ENCODE measurements at regions not wholly inside any gene's neighbourhood (a gene's known extent, or its start where the extent isn't known, plus 50 kb on each side); places are given as distances from the start of the nearest gene placed in this dataset.
A peak's percentile ranks its signal among the peaks of the same experiment; 100 is the strongest.
"Not testable (repeated sequence)": the region's sequence is repeated elsewhere in the genome, so short reads cannot be mapped to it uniquely, and the experiment has no call there.

DNA sequence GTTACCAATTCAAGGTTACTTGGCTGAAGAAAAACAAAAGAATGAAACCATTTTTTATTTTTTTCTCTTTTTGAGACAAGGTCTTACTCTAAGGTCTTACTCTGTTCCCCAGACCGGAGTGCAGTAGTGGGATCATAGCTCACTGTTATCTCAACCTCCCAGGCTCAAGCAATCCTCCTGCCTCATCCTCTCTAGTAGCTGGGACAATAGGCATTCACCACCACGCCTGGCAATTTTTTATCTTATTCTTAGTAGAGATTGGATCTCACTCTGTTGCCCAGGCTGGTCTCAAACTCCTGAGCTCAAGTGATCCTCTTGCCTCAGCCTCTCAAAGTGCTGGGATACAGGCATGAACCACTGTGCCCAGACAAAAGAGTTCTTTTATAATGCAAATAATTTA is 3732.0 kb upstream of the OR11H1 start:
- DNase-seq, result not testable (repeated sequence)

DNA sequence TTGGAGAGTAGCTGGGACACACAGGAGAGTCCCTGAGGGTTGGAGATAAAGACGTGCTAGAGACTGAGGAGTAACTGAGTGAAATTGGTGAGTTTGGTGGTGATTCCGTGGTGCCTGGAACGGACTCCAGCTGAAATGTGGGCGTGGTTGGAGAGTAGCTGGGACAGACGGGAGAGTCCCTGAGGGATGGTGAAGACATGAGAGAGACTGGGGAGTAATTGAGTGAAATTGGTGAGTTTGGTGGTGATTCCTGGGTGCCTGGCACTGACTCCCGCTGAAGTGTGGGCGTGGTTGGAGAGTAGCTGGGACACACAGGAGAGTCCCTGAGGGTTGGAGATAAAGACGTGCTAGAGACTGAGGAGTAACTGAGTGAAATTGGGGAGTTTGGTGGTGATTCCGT is 3712.5 kb upstream of the OR11H1 start:
- DNase-seq, result not testable (repeated sequence)

DNA sequence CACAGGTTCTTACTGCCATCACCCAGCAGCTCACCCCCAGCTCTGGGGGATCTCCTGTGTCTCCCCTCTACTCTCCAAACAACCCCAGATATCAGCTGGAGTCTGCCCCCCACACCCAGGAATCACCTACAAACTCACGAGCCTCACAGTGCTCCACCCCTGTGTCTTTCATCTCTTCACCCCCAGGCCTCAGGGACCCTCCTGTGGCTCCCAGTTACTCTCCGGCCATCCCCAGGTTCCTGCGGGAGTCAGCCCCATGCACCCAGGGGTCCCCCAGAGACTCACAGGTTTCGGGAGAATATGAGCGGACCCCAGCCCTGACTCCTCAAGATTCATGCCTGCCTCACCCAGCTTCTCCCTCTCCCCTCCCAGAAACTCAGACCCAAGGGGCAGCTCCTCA is 3709.1 kb upstream of the OR11H1 start:
- DNase-seq, result not testable (repeated sequence)

DNA sequence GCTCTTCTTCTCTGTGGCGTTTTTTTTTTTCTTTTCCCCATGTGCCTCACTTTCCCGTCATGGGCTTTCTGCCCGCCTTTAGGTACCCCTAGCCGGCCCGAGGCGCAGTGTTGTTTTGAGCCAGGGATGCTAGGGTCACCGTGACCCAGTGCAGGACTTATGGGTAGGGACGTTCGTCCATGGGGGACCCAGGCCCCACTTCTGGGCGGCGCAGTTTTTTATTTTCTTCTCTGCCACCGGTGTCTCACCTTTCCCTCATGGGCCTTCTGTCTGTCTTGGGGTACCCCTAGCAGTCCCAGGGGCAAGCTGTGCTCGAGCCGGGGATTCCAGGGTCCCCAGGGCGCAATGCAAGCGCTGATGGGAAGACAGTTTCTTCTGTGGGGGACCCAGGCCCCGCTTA is 3705.7 kb upstream of the OR11H1 start:
- not testable (repeated sequence) for DNase-seq

DNA sequence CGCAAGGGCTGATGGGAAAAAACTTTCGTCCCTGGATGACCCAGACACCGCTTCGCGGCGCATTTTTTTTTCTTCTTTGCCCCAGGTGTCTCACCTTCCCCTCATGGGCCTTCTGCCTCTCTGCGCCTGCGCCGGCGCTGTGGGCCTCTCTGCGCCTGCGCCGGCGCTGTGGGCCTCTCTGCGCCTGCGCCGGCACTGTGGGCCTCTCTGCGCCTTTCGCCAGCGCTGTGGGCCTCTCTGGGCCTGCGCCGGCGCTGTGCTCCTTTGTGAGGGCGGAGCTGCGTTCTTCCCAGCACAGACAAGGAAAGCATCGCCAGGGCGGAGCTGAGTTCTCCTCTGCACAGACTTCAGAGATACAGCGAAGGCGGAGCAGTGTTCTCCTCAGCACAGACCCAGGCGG is 3703.0 kb upstream of the OR11H1 start:
- DNase-seq, result not testable (repeated sequence)

DNA sequence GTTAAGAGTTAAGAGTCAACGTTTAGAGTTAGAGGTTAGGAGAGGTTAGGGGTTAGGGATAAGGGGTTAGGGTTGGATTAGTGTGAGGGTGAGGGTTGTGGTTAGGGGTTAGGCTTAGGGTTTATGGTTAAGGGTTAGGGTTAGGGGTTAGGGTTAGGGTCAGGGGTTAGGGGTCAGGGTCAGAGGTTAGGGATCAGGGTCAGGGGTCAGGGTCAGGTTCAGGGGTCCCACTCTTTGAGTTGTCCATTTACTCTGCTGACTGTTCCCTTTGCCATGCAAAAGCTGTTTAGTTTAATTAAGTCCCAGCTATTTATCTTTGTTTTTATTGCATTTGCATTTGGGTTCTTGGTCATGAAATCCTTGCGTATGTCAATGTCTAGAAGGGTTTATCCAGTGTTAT is 3702.0 kb upstream of the OR11H1 start:
- not testable (repeated sequence) for DNase-seq

DNA sequence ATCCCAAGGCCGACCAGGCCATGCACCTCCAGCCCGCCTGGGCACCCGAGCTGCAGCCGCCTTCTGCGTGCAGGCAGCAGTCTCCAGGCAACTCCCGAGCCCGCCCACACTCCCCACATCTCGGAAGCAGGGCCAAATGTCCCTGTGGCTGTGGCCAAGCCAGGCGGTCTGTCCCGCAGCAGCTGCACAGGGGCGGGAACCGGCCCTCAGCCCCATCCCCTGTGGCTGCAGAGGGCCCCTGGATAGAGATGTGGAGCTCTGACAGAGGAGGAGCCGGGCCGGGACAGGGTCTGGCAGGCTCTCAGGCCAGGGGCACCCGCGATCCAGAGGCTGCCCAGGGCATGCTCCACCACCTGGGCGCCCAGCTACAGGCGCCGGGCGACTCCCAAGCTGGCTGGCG is 3698.6 kb upstream of the OR11H1 start:
- peak; percentile 16 for DNase-seq
